ENCODE measurements at regions not wholly inside any gene's neighbourhood (a gene's known extent, or its start where the extent isn't known, plus 50 kb on each side); places are given as distances from the start of the nearest gene placed in this dataset.
"Not testable (repeated sequence)": the region's sequence is repeated elsewhere in the genome, so short reads cannot be mapped to it uniquely, and the experiment has no call there.

GRCh38 chr14:106317593-106317992, 791.2 kb downstream of the TMEM121 start:
- DNase-seq (ENCODE audit: low spot score) = no peak
- no peak for TF ChIP-seq CTCF (IDR thresholded peaks at IDR 0.05)
- Mint-ChIP-seq H3K27ac (ENCODE audit: unreplicated experiment) (no peak overlapping the region), H3K27me3 (ENCODE audit: low read depth) (no peaks in the 10 kb centered on the region), H3K4me3 (ENCODE audit: unreplicated experiment) (no peak overlapping the region), H3K36me3 (ENCODE audit: low read depth) (no peaks in the 10 kb centered on the region), H3K9me3 (ENCODE audit: low read depth) (peaks cover 67% of the 10 kb centered on the region), H3K4me1 (ENCODE audit: low read depth) (no peaks in the 10 kb centered on the region)

GRCh38 chr14:106318700-106319099, 792.3 kb downstream of the TMEM121 start:
- DNase-seq (ENCODE audit: low spot score) = no peak
- Mint-ChIP-seq H3K27me3 (ENCODE audit: low read depth) (no peaks in the 10 kb centered on the region), H3K36me3 (ENCODE audit: low read depth) (no peaks in the 10 kb centered on the region), H3K4me3 (ENCODE audit: unreplicated experiment) (no peak overlapping the region), H3K4me1 (ENCODE audit: low read depth) (no peaks in the 10 kb centered on the region), H3K9me3 (ENCODE audit: low read depth) (peaks cover 61% of the 10 kb centered on the region), H3K27ac (ENCODE audit: unreplicated experiment) (no peak overlapping the region)
- no peak for TF ChIP-seq CTCF (IDR thresholded peaks at IDR 0.05)

- H3K27ac Mint-ChIP-seq (ENCODE audit: unreplicated experiment); DNase-seq (ENCODE audit: low spot score); H3K4me1 Mint-ChIP-seq (ENCODE audit: low read depth); H3K4me3 Mint-ChIP-seq (ENCODE audit: unreplicated experiment); H3K27me3 Mint-ChIP-seq (ENCODE audit: low read depth); H3K36me3 Mint-ChIP-seq (ENCODE audit: low read depth): not testable (repeated sequence)
- peaks cover 56% of the 10 kb centered on the region for H3K9me3 Mint-ChIP-seq (ENCODE audit: low read depth)
These were observed 797.6 kb downstream of the TMEM121 start for GRCh38 chr14:106323970-106324369.

- peaks cover 65% of the 10 kb centered on the region for H3K9me3 Mint-ChIP-seq (ENCODE audit: low read depth)
- H3K27me3 Mint-ChIP-seq (ENCODE audit: low read depth) = no peaks in the 10 kb centered on the region
- no peak overlapping the region for H3K27ac Mint-ChIP-seq (ENCODE audit: unreplicated experiment)
- no peak for DNase-seq (ENCODE audit: low spot score)
- no peaks in the 10 kb centered on the region for H3K4me1 Mint-ChIP-seq (ENCODE audit: low read depth)
- no peak overlapping the region for H3K4me3 Mint-ChIP-seq (ENCODE audit: unreplicated experiment)
- no peaks in the 10 kb centered on the region for H3K36me3 Mint-ChIP-seq (ENCODE audit: low read depth)
- TF ChIP-seq CTCF (IDR thresholded peaks at IDR 0.05) = no peak
These were observed 800.9 kb downstream of the TMEM121 start for GRCh38 chr14:106327234-106327633.

- H3K4me3 Mint-ChIP-seq (ENCODE audit: unreplicated experiment); DNase-seq (ENCODE audit: low spot score); H3K27ac Mint-ChIP-seq (ENCODE audit: unreplicated experiment); H3K27me3 Mint-ChIP-seq (ENCODE audit: low read depth); H3K36me3 Mint-ChIP-seq (ENCODE audit: low read depth); H3K4me1 Mint-ChIP-seq (ENCODE audit: low read depth): not testable (repeated sequence)
- peaks cover 60% of the 10 kb centered on the region for H3K9me3 Mint-ChIP-seq (ENCODE audit: low read depth)
These were observed 801.4 kb downstream of the TMEM121 start for GRCh38 chr14:106327702-106328353.

GRCh38 chr14:106329243-106329642, 802.9 kb downstream of the TMEM121 start:
- H3K36me3 Mint-ChIP-seq (ENCODE audit: low read depth) = not testable (repeated sequence)
- H3K9me3 Mint-ChIP-seq (ENCODE audit: low read depth) = peaks cover 67% of the 10 kb centered on the region

GRCh38 chr14:106329987-106330774, 803.8 kb downstream of the TMEM121 start:
- H3K36me3 Mint-ChIP-seq (ENCODE audit: low read depth); H3K27me3 Mint-ChIP-seq (ENCODE audit: low read depth): not testable (repeated sequence)
- peaks cover 73% of the 10 kb centered on the region for H3K9me3 Mint-ChIP-seq (ENCODE audit: low read depth)

More at GRCh38 chr14:106329243-106329642, 802.9 kb downstream of the TMEM121 start:
- not testable (repeated sequence) for H3K4me1 Mint-ChIP-seq (ENCODE audit: low read depth); H3K27ac Mint-ChIP-seq (ENCODE audit: unreplicated experiment); H3K4me3 Mint-ChIP-seq (ENCODE audit: unreplicated experiment); H3K27me3 Mint-ChIP-seq (ENCODE audit: low read depth); DNase-seq (ENCODE audit: low spot score)

GRCh38 chr14:106334428-106335109, 808.2 kb downstream of the TMEM121 start:
- H3K9me3 Mint-ChIP-seq (ENCODE audit: low read depth) = peaks cover 57% of the 10 kb centered on the region
- not testable (repeated sequence) for DNase-seq (ENCODE audit: low spot score); H3K36me3 Mint-ChIP-seq (ENCODE audit: low read depth); H3K27me3 Mint-ChIP-seq (ENCODE audit: low read depth); H3K4me3 Mint-ChIP-seq (ENCODE audit: unreplicated experiment); H3K4me1 Mint-ChIP-seq (ENCODE audit: low read depth); H3K27ac Mint-ChIP-seq (ENCODE audit: unreplicated experiment)

More at GRCh38 chr14:106329987-106330774, 803.8 kb downstream of the TMEM121 start:
- not testable (repeated sequence) for DNase-seq (ENCODE audit: low spot score); H3K4me3 Mint-ChIP-seq (ENCODE audit: unreplicated experiment); H3K27ac Mint-ChIP-seq (ENCODE audit: unreplicated experiment); H3K4me1 Mint-ChIP-seq (ENCODE audit: low read depth)

GRCh38 chr14:106335110-106335429, 808.7 kb downstream of the TMEM121 start:
- H3K36me3 Mint-ChIP-seq (ENCODE audit: low read depth); H3K27me3 Mint-ChIP-seq (ENCODE audit: low read depth); H3K27ac Mint-ChIP-seq (ENCODE audit: unreplicated experiment); H3K4me3 Mint-ChIP-seq (ENCODE audit: unreplicated experiment); H3K4me1 Mint-ChIP-seq (ENCODE audit: low read depth); DNase-seq (ENCODE audit: low spot score): not testable (repeated sequence)
- H3K9me3 Mint-ChIP-seq (ENCODE audit: low read depth) = peaks cover 58% of the 10 kb centered on the region

All from chondrocyte (in vitro differentiated cells).